ENCODE measurements at regions not wholly inside any gene's neighbourhood (a gene's known extent, or its start where the extent isn't known, plus 50 kb on each side); places are given as distances from the start of the nearest gene placed in this dataset.

DNA sequence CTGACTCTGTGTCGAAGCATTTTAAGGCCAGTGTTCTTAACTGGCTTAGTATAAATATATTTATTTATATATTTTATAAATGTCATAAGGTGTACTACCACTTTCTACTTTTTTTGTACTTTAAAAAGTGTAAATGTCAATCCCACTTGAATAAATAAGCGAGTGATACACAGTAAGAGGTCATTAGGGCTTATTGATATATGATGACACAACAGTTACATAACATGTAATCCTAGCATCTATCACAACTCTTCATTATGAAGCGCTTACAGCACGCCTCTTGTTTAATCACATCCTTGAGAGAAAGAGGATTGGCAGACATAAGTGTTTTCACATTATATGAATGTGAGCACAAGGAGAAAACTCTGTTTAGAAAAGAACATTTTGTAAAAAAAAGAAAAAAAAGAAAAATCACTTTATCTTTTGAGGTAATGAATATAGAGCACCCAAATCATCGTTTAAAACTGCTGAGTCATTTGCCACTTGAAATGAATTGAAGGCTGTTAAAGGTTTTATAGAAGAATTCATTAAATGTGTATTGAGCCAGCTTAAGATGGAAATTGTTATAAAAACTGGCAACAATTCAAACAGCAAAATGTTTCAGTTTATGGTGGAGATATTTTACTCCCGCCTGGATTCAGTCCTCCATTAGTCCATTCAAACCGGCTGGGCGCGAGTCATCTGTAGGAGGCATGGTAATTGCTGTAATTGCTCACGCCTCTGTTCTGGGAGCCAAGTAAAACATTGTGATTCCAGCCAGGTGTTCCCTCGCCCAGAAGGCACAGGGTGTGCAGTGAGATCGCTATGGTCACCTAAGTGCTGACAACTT, 627.3 kb upstream of the KIRREL3 start:
- no peak overlapping the region for H3K27ac ChIP-seq (ENCODE audit: low read depth, low read length)
- no peaks in the 10 kb centered on the region for H3K9me3 ChIP-seq (ENCODE audit: control insufficient read depth, insufficient read depth, low read length)
- H3K4me1 ChIP-seq (ENCODE audit: control insufficient read depth, insufficient read depth, low read length) = no peaks in the 10 kb centered on the region
- WGBS (ENCODE audit: insufficient coverage) = 48% methylated on average over 6 of the region's 12 CpGs
- peak in 2 of 6 donors; percentile 35 to 69 for DNase-seq (ENCODE audit: low read depth in 4 of 6, low spot score in 6 of 6)
- H3K4me3 ChIP-seq (ENCODE audit: low read depth, low read length) = no peak overlapping the region
- no peaks in the 10 kb centered on the region for H3K36me3 ChIP-seq (ENCODE audit: control insufficient read depth, insufficient read depth, low read length)
- no peaks in the 10 kb centered on the region for H3K27me3 ChIP-seq (ENCODE audit: control insufficient read depth, insufficient read depth, low read length)

DNA sequence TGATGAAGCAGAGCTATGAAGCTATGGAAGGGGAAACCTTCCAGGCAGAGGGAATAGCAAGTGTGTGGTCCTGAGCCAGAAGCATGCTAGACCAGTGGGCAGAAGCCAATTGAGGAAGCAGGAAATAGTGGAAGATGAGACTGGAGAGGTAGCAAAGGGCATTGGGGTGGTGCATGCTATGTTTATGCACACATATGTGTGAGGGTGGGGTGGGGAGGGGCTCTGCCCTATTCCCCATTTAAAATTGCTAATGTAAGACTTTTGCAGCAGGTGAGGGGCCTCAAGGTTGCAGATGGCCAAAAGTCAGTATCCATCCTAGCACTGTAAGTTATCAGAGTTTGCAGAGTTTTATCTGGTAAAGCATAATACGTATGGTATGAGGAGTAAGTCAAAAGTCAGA, 626.6 kb upstream of the KIRREL3 start:
- Histone ChIP-seq H3K9me3 (ENCODE audit: control insufficient read depth, insufficient read depth, low read length) (no peaks in the 10 kb centered on the region), H3K4me1 (ENCODE audit: control insufficient read depth, insufficient read depth, low read length) (no peaks in the 10 kb centered on the region), H3K27ac (ENCODE audit: low read depth, low read length) (no peak overlapping the region), H3K27me3 (ENCODE audit: control insufficient read depth, insufficient read depth, low read length) (no peaks in the 10 kb centered on the region), H3K36me3 (ENCODE audit: control insufficient read depth, insufficient read depth, low read length) (no peaks in the 10 kb centered on the region), H3K4me3 (ENCODE audit: low read depth, low read length) (no peak overlapping the region)
- no peak for DNase-seq (ENCODE audit: low read depth in 4 of 6, low spot score in 6 of 6)
- no CpG with 5 or more reads among the region's 1 CpG for WGBS (ENCODE audit: insufficient coverage)

DNA sequence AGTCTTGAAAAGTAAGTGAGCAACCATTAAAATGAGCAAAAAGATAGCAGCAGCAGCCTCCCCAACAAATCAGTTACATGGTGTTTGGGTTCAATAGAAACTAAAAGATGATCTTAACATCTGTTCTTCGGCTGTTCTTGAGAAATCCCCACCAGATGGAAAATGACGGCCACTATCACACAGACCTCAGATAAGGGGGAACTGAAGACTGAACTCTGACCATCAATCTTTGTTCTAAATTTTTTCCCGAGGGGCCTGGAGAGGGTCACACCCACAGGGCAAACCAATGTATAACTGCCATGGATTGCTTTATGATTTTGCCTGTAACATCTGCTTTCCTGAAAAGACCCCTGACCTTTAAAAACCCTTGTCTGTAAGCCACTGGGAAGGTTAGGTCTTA, 624.8 kb upstream of the KIRREL3 start:
- Histone ChIP-seq H3K4me3 (ENCODE audit: low read depth, low read length) (no peak overlapping the region), H3K36me3 (ENCODE audit: control insufficient read depth, insufficient read depth, low read length) (no peaks in the 10 kb centered on the region), H3K4me1 (ENCODE audit: control insufficient read depth, insufficient read depth, low read length) (no peaks in the 10 kb centered on the region), H3K9me3 (ENCODE audit: control insufficient read depth, insufficient read depth, low read length) (no peaks in the 10 kb centered on the region), H3K27ac (ENCODE audit: low read depth, low read length) (no peak overlapping the region), H3K27me3 (ENCODE audit: control insufficient read depth, insufficient read depth, low read length) (no peaks in the 10 kb centered on the region)
- 70% methylated on average over 2 of the region's 3 CpGs for WGBS (ENCODE audit: insufficient coverage)
- no peak for DNase-seq (ENCODE audit: low read depth in 4 of 6, low spot score in 6 of 6)

DNA sequence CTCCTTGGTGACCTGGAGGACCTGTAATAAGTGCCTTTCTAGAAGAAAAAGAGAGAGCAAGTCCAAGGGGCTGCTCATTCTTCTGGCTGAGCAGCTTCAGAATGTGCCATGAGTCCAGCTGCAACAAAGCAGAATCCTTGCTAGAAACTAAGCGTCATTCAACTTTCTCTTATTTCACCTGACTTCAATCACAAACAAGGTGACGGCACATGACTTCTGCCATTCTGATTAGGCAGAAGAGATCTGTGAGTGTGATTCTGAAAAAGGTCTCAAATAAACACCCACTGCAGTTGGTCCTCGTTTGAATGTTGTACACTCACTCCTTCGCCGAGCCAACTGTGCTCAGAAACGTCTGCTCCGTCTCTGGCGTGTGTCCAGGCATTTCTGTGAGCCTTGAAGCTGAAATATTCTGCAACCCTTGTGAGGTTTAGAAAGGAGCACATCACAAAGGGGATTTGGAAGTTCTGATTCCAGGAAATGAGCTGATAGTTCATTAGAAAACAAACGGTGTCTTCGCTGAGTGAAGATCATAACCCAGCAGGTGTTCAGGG, 623.8 kb upstream of the KIRREL3 start:
- H3K27ac ChIP-seq (ENCODE audit: low read depth, low read length) = no peak overlapping the region
- DNase-seq (ENCODE audit: low read depth in 4 of 6, low spot score in 6 of 6) = peak in 2 of 6 donors; percentile 74 to 94
- 29% methylated on average over 6 of the region's 10 CpGs for WGBS (ENCODE audit: insufficient coverage)
- H3K36me3 ChIP-seq (ENCODE audit: control insufficient read depth, insufficient read depth, low read length) = no peaks in the 10 kb centered on the region
- H3K9me3 ChIP-seq (ENCODE audit: control insufficient read depth, insufficient read depth, low read length) = no peaks in the 10 kb centered on the region
- H3K4me3 ChIP-seq (ENCODE audit: low read depth, low read length) = no peak overlapping the region
- H3K27me3 ChIP-seq (ENCODE audit: control insufficient read depth, insufficient read depth, low read length) = no peaks in the 10 kb centered on the region
- no peaks in the 10 kb centered on the region for H3K4me1 ChIP-seq (ENCODE audit: control insufficient read depth, insufficient read depth, low read length)

DNA sequence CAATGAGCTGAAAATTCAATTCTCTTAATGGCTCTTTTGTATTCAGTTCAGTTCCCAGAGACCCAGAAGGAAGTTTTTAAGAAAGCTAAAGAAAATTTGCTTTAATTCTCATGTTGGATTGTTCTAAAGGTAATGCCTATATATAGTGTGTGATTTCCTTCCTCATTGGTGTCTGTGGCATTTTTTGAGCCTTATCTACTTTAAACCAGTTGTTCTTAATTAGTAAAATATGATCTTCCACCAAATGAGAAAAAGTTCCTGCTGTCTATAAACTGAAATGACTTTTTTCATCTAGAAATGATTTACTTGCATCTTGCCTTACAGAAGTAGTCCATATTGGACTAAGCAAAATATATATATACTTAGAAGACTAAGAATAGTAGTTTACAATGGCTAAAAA, 622.1 kb upstream of the KIRREL3 start:
- H3K27me3 ChIP-seq (ENCODE audit: control insufficient read depth, insufficient read depth, low read length) = no peaks in the 10 kb centered on the region
- peak in 1 of 6 donors; percentile 62 for DNase-seq (ENCODE audit: low read depth in 4 of 6, low spot score in 6 of 6)
- H3K9me3 ChIP-seq (ENCODE audit: control insufficient read depth, insufficient read depth, low read length) = no peaks in the 10 kb centered on the region
- no peak overlapping the region for H3K27ac ChIP-seq (ENCODE audit: low read depth, low read length)
- no peaks in the 10 kb centered on the region for H3K36me3 ChIP-seq (ENCODE audit: control insufficient read depth, insufficient read depth, low read length)
- no peak overlapping the region for H3K4me3 ChIP-seq (ENCODE audit: low read depth, low read length)
- H3K4me1 ChIP-seq (ENCODE audit: control insufficient read depth, insufficient read depth, low read length) = no peaks in the 10 kb centered on the region

DNA sequence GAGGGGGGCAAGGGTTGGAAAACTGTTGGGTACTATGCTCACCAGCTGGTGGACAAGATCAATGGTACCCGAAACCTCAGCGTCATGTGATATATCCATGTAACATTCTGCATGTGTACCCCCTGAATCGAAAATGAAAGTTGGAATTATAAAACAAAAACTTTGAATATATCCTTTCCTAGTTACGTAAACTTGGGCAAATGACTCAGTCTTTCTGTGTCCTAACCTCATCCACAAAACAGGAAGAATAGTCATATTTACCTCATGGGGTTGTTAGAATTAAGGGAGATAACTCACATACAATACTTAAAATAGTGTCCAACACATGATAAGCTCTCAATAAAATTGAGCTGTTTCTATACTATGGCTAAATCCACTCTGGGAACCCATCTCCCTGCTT, 620.1 kb upstream of the KIRREL3 start:
- no peaks in the 10 kb centered on the region for H3K36me3 ChIP-seq (ENCODE audit: control insufficient read depth, insufficient read depth, low read length)
- no peaks in the 10 kb centered on the region for H3K9me3 ChIP-seq (ENCODE audit: control insufficient read depth, insufficient read depth, low read length)
- no peaks in the 10 kb centered on the region for H3K27me3 ChIP-seq (ENCODE audit: control insufficient read depth, insufficient read depth, low read length)
- H3K4me3 ChIP-seq (ENCODE audit: low read depth, low read length) = no peak overlapping the region
- no CpG with 5 or more reads among the region's 4 CpGs for WGBS (ENCODE audit: insufficient coverage)
- no peak overlapping the region for H3K27ac ChIP-seq (ENCODE audit: low read depth, low read length)
- H3K4me1 ChIP-seq (ENCODE audit: control insufficient read depth, insufficient read depth, low read length) = no peaks in the 10 kb centered on the region
- no peak for DNase-seq (ENCODE audit: low read depth in 4 of 6, low spot score in 6 of 6)

DNA sequence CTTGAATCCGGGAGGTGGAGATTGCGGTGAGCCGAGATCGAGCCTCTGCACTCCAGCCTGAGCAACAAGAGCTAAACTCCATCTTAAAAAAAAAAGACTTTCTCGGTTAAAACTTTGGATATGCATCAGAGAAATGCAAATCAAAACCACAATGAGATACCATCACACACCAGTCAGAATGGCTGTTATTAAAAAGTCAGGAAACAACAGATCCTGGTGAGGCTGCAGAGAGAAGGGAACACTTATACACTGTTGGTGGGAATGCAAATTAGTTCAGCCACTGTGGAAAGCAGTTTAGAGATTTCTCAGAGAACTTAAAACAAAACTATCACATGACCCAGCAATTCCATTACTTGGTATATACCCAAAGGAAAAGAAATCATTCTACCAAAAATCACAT, 619.4 kb upstream of the KIRREL3 start:
- no peak overlapping the region for H3K4me3 ChIP-seq (ENCODE audit: low read depth, low read length)
- H3K27me3 ChIP-seq (ENCODE audit: control insufficient read depth, insufficient read depth, low read length) = no peaks in the 10 kb centered on the region
- no peaks in the 10 kb centered on the region for H3K36me3 ChIP-seq (ENCODE audit: control insufficient read depth, insufficient read depth, low read length)
- no peaks in the 10 kb centered on the region for H3K4me1 ChIP-seq (ENCODE audit: control insufficient read depth, insufficient read depth, low read length)
- H3K9me3 ChIP-seq (ENCODE audit: control insufficient read depth, insufficient read depth, low read length) = no peaks in the 10 kb centered on the region
- H3K27ac ChIP-seq (ENCODE audit: low read depth, low read length) = no peak overlapping the region
- WGBS (ENCODE audit: insufficient coverage) = 95% methylated on average over 4 of the region's 5 CpGs
- DNase-seq (ENCODE audit: low read depth in 4 of 6, low spot score in 6 of 6) = no peak

DNA sequence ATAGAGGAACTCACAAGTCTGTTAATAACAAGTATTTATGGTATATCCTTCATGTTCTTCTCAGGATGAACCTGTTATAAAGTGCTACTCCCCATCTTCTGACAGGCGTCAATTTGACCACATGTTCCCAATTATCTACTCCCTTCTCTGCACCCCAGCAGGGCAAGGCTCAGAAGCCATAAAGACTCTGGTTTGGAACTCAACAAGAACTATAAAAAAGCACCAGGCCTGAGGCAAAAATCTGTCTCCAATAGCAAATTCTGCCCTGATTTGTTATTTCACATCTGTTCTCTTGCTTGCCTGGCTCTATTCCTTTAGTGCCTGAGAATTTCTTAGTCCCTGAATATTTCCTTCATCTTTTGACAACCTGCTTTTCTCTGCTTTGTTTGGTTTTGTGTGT, 618.2 kb upstream of the KIRREL3 start:
- Histone ChIP-seq H3K4me1 (ENCODE audit: control insufficient read depth, insufficient read depth, low read length) (no peaks in the 10 kb centered on the region), H3K27me3 (ENCODE audit: control insufficient read depth, insufficient read depth, low read length) (no peaks in the 10 kb centered on the region), H3K4me3 (ENCODE audit: low read depth, low read length) (no peak overlapping the region), H3K9me3 (ENCODE audit: control insufficient read depth, insufficient read depth, low read length) (no peaks in the 10 kb centered on the region), H3K36me3 (ENCODE audit: control insufficient read depth, insufficient read depth, low read length) (no peaks in the 10 kb centered on the region), H3K27ac (ENCODE audit: low read depth, low read length) (no peak overlapping the region)
- DNase-seq (ENCODE audit: low read depth in 4 of 6, low spot score in 6 of 6) = peak in 1 of 6 donors; percentile 36
- WGBS (ENCODE audit: insufficient coverage) = 100% methylated on average over 1 of the region's 1 CpG

DNA sequence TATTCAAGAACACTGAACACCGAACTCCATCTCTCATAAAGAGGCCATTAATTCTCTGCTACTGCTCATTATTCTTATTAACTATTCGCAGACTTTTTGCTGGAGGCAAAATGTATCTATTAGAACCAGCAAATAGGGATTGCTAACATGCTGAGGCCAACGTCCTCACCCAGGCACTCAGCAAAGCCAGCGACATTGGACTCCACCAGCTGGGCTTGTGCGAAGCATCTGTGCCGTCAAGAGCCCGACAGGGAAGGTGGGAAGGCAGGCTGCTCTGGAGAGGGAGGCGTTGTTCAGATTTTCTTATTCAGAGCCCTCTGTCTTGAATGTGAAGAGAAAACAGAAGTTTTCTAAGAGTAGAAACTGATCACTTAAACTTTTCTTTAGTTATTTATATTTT, 615.6 kb upstream of the KIRREL3 start:
- Histone ChIP-seq H3K27ac (ENCODE audit: low read depth, low read length) (no peak overlapping the region), H3K9me3 (ENCODE audit: control insufficient read depth, insufficient read depth, low read length) (no peaks in the 10 kb centered on the region), H3K27me3 (ENCODE audit: control insufficient read depth, insufficient read depth, low read length) (no peaks in the 10 kb centered on the region), H3K36me3 (ENCODE audit: control insufficient read depth, insufficient read depth, low read length) (no peaks in the 10 kb centered on the region), H3K4me3 (ENCODE audit: low read depth, low read length) (no peak overlapping the region), H3K4me1 (ENCODE audit: control insufficient read depth, insufficient read depth, low read length) (no peaks in the 10 kb centered on the region)
- WGBS (ENCODE audit: insufficient coverage) = 76% methylated on average over 7 of the region's 8 CpGs
- DNase-seq (ENCODE audit: low read depth in 4 of 6, low spot score in 6 of 6) = peak in 1 of 6 donors; percentile 55

DNA sequence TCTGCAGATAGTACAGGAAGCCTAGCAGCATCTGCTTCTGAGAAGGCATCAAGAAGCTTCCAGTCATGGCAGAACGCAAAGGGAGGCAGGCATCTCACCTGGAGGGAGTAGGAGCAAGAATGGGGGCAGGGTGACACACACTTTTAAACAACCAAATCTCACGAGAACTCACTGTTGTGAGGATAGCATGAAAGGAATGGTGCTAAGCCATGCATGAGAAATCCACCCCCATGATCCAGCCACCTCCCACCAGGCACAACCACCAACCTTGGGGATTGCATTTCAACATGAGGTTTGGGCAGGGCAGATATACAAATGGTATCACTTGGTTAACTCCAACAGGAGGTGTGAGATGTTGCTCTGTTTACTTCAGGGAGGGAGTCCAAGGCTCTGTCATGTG, 612.0 kb upstream of the KIRREL3 start:
- no peaks in the 10 kb centered on the region for H3K27me3 ChIP-seq (ENCODE audit: control insufficient read depth, insufficient read depth, low read length)
- H3K4me3 ChIP-seq (ENCODE audit: low read depth, low read length) = no peak overlapping the region
- no CpG with 5 or more reads among the region's 2 CpGs for WGBS (ENCODE audit: insufficient coverage)
- H3K36me3 ChIP-seq (ENCODE audit: control insufficient read depth, insufficient read depth, low read length) = no peaks in the 10 kb centered on the region
- H3K4me1 ChIP-seq (ENCODE audit: control insufficient read depth, insufficient read depth, low read length) = no peaks in the 10 kb centered on the region
- no peak for DNase-seq (ENCODE audit: low read depth in 4 of 6, low spot score in 6 of 6)
- no peak overlapping the region for H3K27ac ChIP-seq (ENCODE audit: low read depth, low read length)
- no peaks in the 10 kb centered on the region for H3K9me3 ChIP-seq (ENCODE audit: control insufficient read depth, insufficient read depth, low read length)
